GM19239 (cell line): ENCODE measurements at regions not wholly inside any gene's neighbourhood (a gene's known extent, or its start where the extent isn't known, plus 50 kb on each side); places are given as distances from the start of the nearest gene placed in this dataset.
"Not testable (repeated sequence)": the region's sequence is repeated elsewhere in the genome, so short reads cannot be mapped to it uniquely, and the experiment has no call there.

Experiments
- DNase-seq: peaks from one replicate; pipeline ENCODE4 v3.0.0; 2011; ENCODE audit warnings: low spot score; ENCODE audit not compliant: insufficient read length
- FAIRE-seq: peaks from 2 replicates; lab custom pipeline; 2011; peaks lifted over from hg19 to GRCh38; lab: Jason Lieb, UNC

DNA sequence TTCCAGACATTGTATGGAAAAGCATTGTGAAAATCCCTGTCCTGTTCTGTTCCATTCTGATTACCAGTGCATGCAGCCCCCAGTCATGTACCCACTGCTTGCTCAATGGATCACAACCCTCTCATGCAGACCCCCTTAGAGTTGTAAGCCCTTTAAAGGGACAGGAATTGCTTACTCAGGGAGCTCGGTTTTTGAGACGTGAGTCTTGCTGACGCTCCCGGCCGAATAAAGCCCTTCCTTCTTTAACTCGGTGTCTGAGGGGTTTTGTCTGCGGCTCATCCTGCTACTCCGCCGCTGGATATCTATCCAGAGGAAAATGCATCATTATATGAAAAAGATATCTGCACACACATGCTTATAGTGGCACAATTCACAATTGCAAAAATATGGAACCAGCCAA lies 1425.6 kb downstream of the STIM2 start:
- DNase-seq, FAIRE-seq: not testable (repeated sequence)

DNA sequence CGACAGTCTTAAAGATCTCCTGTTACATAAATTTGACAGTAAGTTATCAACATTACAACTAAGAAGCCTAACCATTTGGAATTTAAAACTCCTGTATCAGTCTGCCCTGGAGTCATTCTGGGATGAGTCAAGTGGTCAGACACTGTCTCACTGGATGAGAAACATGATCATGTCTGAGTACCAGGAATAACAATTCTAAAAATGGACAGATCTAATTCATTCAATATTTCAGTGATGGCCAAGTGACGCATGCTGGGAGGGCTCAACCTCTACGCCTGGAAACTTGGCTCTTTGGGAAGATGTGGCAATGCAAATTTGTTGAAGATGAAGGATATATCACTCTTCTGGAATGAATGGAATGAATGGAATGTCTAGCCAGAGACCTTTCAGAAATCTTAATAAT lies 1427.2 kb downstream of the STIM2 start:
- DNase-seq (no peak), FAIRE-seq (no peak)

DNA sequence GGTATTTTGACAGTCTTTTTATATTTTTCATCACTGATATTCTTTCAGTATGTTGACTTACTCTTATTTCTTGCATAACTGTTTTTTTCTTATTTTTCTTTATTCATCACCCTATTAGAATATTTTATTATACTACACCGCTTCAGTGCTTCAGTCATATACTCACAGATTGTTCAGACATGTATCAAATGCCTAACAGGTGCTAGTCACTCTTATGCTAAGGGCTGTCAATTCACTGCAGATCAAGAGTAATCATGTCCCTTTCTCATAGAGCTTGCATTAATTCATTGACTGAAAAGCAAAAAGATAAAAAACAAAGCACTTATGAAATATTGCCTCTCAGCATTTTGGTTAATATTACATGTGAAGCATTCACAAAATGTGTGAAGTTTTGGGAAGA lies 1435.6 kb downstream of the STIM2 start:
- FAIRE-seq (no peak), DNase-seq (no peak)

DNA sequence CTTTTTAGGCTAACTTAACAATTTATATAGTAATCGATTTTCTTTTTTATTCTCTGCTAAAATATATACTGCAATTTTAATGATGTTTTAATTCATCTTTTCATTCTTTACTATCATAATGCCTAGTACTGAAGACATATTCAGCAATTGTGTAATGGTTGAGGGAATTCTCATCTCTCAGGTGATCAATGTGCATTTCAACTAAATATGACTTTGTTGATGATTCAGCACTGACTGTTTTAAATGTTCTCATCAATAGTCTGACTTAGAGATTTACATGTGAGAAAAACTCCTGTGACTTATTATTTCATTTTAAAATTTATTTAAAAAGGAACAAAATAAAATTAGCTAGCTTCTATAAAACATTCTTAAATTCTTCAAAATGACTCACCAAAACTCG lies 1450.3 kb downstream of the STIM2 start:
- no peak for DNase-seq
- no peak for FAIRE-seq

DNA sequence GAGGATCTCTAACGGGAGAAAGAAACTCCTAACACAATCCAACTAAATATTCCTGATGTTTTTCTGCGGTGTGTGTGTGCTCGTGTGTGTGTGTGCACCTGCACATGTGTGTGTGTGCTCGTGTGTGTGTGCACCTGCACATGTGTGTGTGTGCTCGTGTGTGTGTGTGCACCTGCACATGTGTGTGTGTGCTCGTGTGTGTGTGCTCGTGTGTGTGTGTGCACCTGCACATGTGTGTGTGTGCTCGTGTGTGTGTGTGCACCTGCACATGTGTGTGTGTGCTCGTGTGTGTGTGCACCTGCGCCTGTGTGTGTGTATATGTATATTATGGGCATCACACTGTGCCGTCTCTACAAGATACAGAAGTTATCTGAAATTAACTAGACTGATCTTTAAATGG lies 1451.9 kb downstream of the STIM2 start:
- FAIRE-seq, DNase-seq: not testable (repeated sequence)

DNA sequence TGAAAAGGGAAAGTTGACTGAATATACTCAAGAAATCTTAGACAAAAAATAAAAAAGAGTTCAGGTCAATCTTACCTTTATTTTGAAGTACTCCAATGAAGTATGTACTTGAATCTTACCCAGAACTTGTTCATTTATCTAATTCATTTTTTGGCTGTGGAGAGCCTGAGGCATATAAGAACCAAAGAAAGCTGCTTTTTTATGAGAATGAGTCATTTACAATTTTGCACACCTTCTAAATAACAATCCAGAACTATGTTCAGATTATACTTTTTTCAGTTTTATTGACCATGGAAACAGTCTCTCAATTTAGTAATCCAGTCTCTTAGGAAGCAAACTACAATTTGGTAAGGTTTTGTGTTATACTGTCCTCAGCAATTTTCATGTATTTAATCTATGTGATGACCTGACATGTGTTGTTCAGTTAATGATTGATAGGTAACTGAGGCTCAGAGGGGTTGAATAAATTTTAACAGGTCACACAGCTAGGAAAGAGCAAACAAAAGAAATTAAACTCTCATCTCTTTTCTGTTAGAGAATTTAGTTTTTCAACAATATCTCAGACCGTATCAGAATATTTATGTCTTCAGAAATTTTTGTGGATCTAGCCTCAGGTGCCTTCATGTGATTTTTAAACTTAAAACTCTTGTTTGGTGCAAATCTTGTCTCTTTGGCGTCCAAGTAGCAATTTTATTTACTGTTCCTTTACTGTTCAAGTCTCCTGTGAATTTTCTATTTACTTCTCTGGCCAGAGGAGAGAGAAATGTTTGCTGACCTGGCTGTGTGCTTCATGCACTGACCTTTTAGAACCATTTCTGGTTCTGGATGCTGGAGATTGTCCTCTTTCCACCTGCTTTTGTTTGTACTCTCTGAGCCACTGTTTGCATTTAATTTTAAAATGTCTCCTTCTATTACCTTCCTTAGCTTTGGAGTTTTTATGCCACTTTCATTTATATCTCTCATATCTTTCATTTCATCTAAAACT lies 1453.4 kb downstream of the STIM2 start:
- FAIRE-seq (no peak), DNase-seq (no peak)

DNA sequence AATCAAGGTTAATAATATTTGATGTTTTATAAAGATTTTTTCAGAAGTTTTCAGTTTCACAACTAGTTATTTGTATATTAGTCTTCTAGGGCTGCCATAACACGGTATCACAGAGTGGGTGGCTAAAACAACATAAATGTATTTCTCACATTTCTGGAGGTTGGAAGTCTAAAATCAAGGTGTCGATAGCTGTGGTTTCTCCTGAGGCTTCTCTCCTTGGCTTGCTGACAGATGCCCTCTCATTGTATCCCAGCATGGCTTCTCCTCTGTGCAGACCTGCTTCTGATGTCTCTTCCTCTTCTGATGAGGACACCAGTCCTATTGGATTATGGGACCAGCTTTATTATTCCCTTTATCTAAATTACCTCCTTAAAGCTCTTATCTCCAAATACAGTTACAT lies 1456.6 kb downstream of the STIM2 start:
- no peak for DNase-seq
- no peak for FAIRE-seq

DNA sequence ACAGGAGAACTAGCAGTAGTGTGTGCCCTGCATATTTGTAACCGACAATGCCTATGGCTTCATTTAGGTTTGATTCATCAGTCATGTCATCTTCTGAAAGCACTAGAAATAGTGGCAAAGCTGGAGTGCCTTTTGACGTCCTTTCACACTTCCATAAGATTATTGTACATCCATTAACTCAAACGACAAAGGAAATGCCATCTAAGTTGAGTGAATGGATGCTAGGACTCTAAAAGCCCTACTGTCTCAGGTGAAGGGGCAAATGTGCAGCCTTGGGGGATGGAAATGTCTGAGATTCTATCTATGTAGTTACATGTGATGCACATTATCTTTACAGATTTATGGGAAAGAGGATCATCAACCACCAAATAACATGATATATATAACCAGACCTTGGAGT lies 1473.6 kb downstream of the STIM2 start:
- no peak for FAIRE-seq
- DNase-seq: no peak

DNA sequence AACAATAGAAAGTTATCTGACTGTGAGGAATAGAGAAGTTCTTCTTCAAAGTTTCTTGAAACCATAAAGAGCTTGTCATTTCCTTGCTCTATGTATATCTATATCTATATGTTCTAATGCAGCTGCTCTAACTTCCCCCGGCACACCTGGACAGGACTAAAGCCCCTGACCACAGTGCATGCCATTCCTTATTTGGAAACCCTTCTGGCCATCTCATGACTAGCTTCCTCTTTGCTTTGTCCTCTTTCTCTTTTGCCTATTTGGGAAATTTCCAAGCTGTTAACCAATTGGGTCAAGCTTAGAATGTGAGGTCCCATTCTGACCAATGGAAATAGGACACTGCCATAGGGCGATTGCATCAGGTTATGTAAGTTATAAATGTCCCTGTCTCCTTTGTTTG lies 1481.1 kb downstream of the STIM2 start:
- FAIRE-seq (no peak), DNase-seq (no peak)

DNA sequence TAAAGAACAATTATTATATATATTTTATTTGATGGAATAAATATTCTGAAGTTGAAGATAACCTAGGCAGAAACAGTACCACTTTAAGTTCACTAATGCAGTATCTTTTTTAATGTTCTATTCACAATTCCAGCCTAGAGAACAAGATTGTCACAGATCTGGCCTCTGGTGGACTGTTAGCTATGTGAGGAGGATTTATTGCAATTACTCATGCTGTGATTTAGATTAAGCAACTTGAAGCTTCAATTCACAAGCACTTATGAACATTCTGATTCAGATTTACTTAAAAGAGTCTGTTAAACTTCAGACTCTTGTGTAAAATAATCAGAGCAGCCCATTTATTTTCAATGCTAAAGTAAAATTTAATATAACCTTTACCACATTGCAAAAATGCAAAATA lies 1489.8 kb downstream of the STIM2 start:
- DNase-seq: no peak
- FAIRE-seq: no peak

DNA sequence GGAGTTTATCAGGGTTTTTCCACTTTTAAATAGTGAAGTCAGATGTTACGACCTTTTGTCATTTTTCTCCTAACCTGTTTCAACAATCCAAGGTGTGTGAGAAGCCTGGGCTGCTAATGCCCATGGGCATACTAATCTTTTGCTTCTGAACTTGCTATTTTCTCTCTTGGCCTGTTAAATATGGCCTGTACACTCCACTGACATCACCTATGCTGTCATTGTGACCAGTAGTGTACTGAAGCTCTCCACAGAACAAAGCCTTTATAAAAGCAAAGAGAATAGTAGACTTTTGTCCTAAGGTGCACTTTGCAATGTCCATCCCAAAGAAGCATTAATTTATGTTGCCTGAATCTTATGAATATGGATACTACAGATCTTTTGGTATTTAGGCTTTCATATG lies 1490.5 kb downstream of the STIM2 start:
- FAIRE-seq (no peak), DNase-seq (no peak)

DNA sequence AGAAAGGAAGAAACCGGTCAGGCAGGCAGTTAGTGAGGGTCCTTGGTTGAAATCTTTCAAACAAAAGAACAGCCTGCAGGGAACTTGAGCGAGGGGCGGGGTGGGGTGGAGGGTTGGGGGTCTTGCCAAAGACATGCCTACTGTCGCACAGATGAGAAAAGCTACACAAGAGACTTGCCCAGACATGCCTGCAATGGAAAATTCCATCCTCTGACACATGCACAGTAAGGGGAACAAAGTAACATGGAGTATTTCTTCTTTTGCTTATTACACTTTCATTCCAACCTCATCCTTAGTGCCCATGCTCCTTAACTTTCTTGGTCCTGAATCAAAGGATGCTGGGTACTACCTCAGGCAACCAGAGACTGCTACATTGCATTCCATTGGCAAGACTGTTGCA lies 1491.2 kb downstream of the STIM2 start:
- FAIRE-seq: no peak
- DNase-seq: no peak

DNA sequence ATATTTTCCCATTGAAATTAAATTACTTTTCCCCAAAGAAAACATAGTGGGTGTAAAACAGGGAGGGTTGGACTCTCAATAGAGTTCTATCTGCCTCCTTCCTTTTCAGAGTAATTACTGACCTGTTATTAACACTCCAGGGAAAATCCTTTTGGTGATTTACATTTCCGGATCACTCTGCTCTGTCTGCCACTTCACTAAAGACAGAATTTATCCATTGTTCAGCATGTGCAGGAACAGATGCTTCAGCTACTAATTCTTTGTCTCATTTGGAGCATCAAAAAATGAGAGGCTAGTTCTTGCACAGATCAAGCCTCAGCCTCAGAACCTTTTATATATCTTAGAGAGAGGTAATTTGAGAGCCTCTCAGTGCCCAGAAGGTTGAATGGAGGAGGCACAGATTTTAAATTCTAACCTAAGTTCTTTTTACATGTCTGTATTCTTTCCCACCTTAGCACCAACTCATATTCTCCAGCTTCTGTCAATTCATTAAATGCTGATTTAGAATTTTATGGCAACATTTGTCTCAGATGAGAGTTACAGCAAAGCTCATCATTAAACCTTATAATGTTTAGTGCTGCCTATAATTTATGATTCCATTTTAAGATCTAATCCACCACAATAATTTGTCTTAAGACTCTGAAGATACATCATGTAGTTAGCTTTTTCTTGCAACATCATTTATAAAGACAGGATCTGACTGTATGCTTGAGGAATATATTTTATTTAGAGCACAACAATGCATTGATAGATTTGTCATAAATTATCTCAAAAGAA lies 1494.4 kb downstream of the STIM2 start:
- FAIRE-seq (no peak), DNase-seq (no peak)

DNA sequence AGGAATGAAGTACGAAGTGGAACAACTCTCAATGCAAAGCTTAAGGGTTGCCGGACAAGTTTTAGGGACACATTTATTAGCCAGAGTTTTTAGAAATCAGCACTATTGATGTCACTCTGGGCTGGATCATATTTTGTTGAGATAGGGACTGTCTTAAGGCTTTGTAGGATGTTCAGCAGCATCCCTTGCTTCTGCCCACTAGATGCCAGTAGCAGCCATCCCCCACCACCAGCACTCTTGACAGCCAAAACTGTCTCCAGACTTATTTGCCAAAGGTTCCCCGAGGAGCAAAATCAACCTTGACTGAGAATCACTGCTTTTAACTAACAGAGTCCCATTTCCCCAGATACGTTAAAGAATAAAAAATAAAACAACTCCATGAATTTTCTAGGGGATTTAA lies 1497.3 kb downstream of the STIM2 start:
- DNase-seq (no peak), FAIRE-seq (no peak)

DNA sequence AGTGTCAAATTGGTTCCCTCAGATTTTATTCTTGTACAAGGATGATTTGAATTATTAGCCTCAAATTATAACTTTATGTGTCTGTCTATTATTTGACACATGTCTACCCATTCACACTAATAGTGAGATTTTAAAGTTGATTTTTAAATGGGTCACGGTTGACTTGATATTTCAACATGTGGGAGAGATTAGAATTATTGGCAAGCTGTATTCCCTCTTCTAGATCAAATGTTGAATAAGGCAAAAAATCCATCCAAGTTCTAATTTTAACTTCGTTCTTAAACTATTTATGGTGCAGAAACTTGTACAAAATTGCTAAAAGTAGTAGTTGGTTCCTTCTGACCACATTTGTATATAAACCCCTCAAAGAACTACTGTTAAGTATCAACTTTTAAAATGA lies 1498.0 kb downstream of the STIM2 start:
- DNase-seq: no peak
- FAIRE-seq: no peak

DNA sequence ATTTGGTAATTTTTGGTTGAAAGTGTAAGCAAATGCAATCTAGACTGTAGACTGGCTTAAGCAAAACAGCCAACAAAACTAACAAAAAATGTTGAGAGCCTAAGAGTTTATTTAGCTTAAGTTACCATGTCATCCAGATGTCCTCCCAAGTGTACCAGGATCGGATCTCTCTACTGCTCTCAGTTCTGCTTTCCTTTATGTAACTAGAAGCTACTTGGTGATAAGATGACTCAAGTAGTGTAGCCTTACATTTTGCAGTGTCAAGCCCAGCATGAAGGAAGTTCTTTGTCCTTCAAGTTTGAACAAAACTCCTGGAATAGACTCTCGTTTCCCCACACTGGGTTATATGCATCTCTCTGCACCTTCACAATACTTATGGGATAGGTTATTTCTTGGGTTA lies 1500.0 kb downstream of the STIM2 start:
- FAIRE-seq (no peak), DNase-seq (no peak)

DNA sequence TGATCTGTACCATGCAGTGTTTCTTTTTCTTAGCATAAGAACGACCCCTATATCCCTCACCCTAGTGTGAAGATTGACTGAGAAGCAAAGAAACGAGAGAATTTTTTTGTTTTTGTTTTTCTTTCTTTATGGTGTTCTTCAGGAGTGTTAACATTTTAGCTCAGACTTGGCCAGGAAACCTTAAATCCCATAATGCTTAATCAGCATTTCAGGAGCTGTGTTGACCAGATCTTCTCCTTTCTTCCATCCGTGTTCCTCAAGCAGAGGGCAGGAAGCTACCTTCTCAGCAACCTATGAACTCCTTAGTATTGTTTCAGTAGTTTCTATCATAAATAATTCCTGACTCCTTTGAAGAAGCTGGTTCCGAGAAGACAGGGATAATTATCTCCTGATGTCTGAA lies 1501.5 kb downstream of the STIM2 start:
- DNase-seq (no peak), FAIRE-seq (no peak)

DNA sequence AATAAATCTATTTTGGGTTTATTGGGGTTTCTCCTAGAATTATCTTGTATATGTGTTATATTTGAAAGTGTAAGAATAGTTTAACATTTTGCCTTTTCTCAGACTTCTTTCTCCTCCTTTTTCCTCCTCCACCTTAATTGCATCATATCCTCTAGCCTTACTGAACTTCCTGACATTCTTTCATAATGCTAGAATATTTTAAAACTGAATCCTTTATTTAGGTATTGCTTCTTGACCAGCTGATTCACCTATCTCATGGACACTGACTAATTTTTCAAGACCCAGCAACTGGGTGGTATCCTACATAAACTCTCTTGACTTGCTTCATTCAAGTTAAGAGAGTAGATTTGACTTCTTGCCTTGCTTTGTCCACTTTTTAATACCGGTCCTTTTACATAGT lies 1508.9 kb downstream of the STIM2 start:
- FAIRE-seq (no peak), DNase-seq (no peak)

DNA sequence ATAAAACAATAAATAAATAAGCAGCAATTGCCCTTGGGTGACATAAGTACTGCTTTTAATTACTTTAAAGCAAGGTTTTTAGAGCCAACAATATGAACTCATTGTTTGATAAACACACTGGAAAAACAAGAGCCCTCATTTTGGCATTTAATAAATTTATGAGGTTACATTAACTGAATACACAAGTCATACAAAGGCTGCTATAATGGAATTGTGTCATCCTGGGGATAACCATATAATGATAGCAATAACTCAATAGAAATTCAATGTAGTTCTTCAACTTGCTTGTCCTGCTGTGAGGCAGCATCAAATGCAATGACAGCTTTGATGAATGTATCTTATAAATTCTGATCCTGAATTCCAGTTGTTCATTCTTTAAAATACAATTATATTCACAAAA lies 1512.5 kb downstream of the STIM2 start:
- DNase-seq (no peak), FAIRE-seq (no peak)

DNA sequence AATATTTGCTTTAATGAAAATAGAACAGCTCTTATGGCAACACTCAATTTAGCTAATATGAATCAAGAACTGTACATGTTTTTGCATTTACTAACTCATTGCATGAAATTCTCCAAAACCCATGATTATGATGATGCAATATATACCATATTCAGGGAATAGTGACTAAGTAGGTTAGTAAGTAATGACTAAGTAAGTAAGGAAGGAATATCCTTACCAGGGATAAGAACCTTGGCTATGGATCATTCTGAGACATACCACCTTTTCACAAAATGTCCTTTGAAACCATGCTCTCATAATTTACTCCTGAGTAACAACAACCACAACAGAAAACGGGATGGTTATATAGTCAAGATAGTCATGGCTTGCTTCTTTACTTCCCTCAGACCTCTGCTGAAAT lies 1513.0 kb downstream of the STIM2 start:
- FAIRE-seq (no peak), DNase-seq (no peak)

DNA sequence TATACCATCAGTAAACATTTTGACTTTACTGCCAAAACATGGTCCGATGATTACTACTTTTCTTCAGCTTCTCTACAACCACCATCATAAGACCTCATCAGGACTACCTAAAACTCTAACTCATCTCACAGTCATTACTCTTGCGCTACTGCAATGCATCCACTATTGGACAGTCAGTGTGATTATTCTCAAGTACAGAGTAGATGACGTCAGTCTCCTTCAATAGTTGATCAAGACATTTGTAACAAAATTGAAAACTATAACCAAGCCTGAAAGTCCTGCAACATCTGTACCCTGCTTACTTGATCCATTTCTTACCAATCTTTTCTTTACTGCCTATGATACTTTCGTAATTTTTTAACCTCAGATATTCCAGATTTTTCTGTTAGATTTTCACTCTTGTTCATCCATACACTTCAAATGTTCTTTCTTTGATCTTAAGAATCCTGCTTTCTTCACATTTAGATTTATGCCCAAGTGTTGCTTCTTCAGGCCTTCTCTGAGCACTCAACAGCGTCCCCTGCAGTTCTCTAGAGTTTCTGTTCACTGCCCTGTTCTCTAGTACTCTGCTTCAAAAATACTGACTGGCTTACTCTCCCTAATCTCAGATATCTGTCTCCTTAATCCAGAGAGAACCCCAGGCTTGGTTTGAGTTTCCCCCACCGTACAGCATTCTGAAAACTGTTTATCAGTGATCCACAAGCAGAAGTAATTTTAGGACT lies 1517.6 kb downstream of the STIM2 start:
- DNase-seq: no peak

More for the DNA sequence above, 1517.6 kb downstream of the STIM2 start:
- no peak for FAIRE-seq
